ENCODE measurements at regions not wholly inside any gene's neighbourhood (a gene's known extent, or its start where the extent isn't known, plus 50 kb on each side); places are given as distances from the start of the nearest gene placed in this dataset.
"Not testable (repeated sequence)": the region's sequence is repeated elsewhere in the genome, so short reads cannot be mapped to it uniquely, and the experiment has no call there.

GRCh38 chr21:7787427-7788078 lies 2733.8 kb upstream of the TPTE start:
- TF ChIP-seq CEBPB (IDR thresholded peaks at IDR 0.05); CTCF (IDR thresholded peaks at IDR 0.05); EP300 (IDR thresholded peaks at IDR 0.05); POLR2A (IDR thresholded peaks at IDR 0.05; ENCODE audit: low read length); MAX (IDR thresholded peaks at IDR 0.05); HDAC2 (IDR thresholded peaks at IDR 0.05); ELK1 (IDR thresholded peaks at IDR 0.05; ENCODE audit: low read depth, low read length): not testable (repeated sequence)
